ENCODE measurements at regions not wholly inside any gene's neighbourhood (a gene's known extent, or its start where the extent isn't known, plus 50 kb on each side); places are given as distances from the start of the nearest gene placed in this dataset.

DNA sequence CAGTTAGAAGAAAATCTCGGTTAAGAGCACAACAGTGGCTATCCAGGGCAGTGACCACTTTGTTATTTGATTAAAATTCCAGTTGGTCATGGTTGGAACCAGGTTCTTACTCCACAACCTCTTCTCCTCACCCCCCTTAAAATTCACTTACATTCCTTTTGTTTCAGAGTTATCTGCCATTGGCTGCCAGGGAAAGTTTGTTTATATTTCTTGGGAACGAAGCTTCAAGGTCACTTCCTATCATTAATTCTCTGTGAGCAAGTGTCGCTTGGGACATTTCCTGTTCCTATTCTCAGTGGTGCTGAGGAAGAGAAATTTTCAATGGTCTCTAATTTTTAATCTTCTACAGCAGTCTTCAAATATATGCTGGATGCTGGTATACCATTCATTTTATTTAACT lies 121.1 kb upstream of the COL21A1 start:
- no peak for TF ChIP-seq GATA2 (IDR thresholded peaks at IDR 0.05; ENCODE audit: low read depth, low read length)
- no peak for TF ChIP-seq GATA3 (IDR thresholded peaks at IDR 0.05; ENCODE audit: low read depth, low read length)
